ENCODE measurements at regions not wholly inside any gene's neighbourhood (a gene's known extent, or its start where the extent isn't known, plus 50 kb on each side); places are given as distances from the start of the nearest gene placed in this dataset.

DNA sequence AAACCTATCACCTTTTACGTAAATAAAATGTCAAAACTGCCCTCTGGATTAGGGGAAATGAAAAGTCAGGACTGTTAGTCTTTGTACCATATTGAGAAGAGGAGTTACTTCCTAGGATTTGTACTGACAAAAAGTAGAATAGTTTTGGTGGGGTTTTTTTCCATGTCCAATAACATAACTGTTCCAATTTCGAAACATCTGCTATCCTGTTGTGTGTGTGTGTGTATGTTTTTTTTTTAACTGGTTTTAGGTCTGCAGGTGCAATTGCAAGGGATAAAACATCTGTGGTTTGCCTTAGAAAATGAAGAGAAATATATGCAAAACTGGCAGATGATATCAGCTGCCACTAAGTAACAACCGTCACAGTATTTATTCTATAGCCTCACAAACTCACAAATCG lies 506.8 kb downstream of the NFIB start:
- TF ChIP-seq, protein P1, sequence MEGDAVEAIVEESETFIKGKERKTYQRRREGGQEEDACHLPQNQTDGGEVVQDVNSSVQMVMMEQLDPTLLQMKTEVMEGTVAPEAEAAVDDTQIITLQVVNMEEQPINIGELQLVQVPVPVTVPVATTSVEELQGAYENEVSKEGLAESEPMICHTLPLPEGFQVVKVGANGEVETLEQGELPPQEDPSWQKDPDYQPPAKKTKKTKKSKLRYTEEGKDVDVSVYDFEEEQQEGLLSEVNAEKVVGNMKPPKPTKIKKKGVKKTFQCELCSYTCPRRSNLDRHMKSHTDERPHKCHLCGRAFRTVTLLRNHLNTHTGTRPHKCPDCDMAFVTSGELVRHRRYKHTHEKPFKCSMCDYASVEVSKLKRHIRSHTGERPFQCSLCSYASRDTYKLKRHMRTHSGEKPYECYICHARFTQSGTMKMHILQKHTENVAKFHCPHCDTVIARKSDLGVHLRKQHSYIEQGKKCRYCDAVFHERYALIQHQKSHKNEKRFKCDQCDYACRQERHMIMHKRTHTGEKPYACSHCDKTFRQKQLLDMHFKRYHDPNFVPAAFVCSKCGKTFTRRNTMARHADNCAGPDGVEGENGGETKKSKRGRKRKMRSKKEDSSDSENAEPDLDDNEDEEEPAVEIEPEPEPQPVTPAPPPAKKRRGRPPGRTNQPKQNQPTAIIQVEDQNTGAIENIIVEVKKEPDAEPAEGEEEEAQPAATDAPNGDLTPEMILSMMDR (IDR thresholded peaks at IDR 0.05 in 2 of 3, conservative IDR thresholded peaks at IDR 0.05 in 1 of 3; ENCODE audit: insufficient read depth in 2 of 3, low read depth in 1 of 3, low read length in 3 of 3), result no peak
- TF ChIP-seq EP300 (IDR thresholded peaks at IDR 0.05; ENCODE audit: low read length) (no peak), YY1 (IDR thresholded peaks at IDR 0.05; ENCODE audit: borderline replicate concordance in 1 of 3, control insufficient read depth in 1 of 3, extremely low read depth in 1 of 3, insufficient read depth in 3 of 3, insufficient read length in 1 of 3, insufficient replicate concordance in 2 of 3, low read depth in 1 of 3, low read length in 2 of 3) (no peak), CREM (IDR thresholded peaks at IDR 0.05; ENCODE audit: low read depth) (no peak), FOS (IDR thresholded peaks at IDR 0.05; ENCODE audit: extremely low read depth, insufficient read length) (no peak), ZNF140 (CRISPR knock-in tag; IDR thresholded peaks at IDR 0.05) (no peak), HNRNPH1 (optimal IDR thresholded peaks at IDR 0.05; ENCODE audit: low read depth, low read length) (no peak)
- TF ChIP-seq, protein P2, sequence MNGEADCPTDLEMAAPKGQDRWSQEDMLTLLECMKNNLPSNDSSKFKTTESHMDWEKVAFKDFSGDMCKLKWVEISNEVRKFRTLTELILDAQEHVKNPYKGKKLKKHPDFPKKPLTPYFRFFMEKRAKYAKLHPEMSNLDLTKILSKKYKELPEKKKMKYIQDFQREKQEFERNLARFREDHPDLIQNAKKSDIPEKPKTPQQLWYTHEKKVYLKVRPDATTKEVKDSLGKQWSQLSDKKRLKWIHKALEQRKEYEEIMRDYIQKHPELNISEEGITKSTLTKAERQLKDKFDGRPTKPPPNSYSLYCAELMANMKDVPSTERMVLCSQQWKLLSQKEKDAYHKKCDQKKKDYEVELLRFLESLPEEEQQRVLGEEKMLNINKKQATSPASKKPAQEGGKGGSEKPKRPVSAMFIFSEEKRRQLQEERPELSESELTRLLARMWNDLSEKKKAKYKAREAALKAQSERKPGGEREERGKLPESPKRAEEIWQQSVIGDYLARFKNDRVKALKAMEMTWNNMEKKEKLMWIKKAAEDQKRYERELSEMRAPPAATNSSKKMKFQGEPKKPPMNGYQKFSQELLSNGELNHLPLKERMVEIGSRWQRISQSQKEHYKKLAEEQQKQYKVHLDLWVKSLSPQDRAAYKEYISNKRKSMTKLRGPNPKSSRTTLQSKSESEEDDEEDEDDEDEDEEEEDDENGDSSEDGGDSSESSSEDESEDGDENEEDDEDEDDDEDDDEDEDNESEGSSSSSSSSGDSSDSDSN (IDR thresholded peaks at IDR 0.05; ENCODE audit: borderline replicate concordance in 1 of 2, low read depth in 2 of 2, low read length in 2 of 2), result no peak
- TF ChIP-seq, protein P3, sequence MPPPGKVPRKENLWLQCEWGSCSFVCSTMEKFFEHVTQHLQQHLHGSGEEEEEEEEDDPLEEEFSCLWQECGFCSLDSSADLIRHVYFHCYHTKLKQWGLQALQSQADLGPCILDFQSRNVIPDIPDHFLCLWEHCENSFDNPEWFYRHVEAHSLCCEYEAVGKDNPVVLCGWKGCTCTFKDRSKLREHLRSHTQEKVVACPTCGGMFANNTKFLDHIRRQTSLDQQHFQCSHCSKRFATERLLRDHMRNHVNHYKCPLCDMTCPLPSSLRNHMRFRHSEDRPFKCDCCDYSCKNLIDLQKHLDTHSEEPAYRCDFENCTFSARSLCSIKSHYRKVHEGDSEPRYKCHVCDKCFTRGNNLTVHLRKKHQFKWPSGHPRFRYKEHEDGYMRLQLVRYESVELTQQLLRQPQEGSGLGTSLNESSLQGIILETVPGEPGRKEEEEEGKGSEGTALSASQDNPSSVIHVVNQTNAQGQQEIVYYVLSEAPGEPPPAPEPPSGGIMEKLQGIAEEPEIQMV (tag; conservative IDR thresholded peaks at IDR 0.05; ENCODE audit: low read depth), result no peak

Data from K562 (cell line).